Naive B cell (primary cell): ENCODE measurements at regions not wholly inside any gene's neighbourhood (a gene's known extent, or its start where the extent isn't known, plus 50 kb on each side); places are given as distances from the start of the nearest gene placed in this dataset.

Experiments
- ATAC-seq, 2 donors: fragments of 150-1000 bp; cut with Tn5 transposase; 2 replicates each; pipeline ENCODE4 v1.10.0; 2021; ENCODE audit warnings: low read depth in 2 of 2, mild to moderate bottlenecking in 2 of 2, moderate library complexity in 2 of 2
- DNase-seq: peaks from one replicate; pipeline ENCODE4 v3.0.0; 2022
- H3K27ac Mint-ChIP-seq, 6 donors: one replicate each; pipeline ENCODE4 v1.8.0; 2020 to 2022; ENCODE audit warnings: mild to moderate bottlenecking in 6 of 6, mixed read lengths in 6 of 6, moderate library complexity in 5 of 6, inconsistent platforms in 2 of 6
- H3K27me3 Mint-ChIP-seq, 3 donors: one replicate each; pipeline ENCODE4 v1.8.0; 2021 to 2022; ENCODE audit warnings: mixed read lengths in 3 of 3, mild to moderate bottlenecking in 1 of 3
- H3K36me3 Mint-ChIP-seq, 2 donors: one replicate each; pipeline ENCODE4 v1.8.0; 2020 to 2022; ENCODE audit warnings: mixed read lengths in 2 of 2, inconsistent platforms in 1 of 2, mild to moderate bottlenecking in 1 of 2
- H3K4me1 Mint-ChIP-seq, 3 donors: one replicate each; pipeline ENCODE4 v1.8.0; 2020 to 2022; ENCODE audit warnings: mixed read lengths in 3 of 3, inconsistent platforms in 1 of 3, mild to moderate bottlenecking in 1 of 3, moderate library complexity in 1 of 3
- H3K4me3 Mint-ChIP-seq, 8 donors: one replicate each; pipeline ENCODE4 v1.8.0; 2020 to 2022; ENCODE audit warnings: mild to moderate bottlenecking in 8 of 8, mixed read lengths in 8 of 8, moderate library complexity in 8 of 8, inconsistent platforms in 2 of 8
- H3K9me3 Mint-ChIP-seq, 7 donors: one replicate each; pipeline ENCODE4 v1.8.0; 2020 to 2022; ENCODE audit warnings: mixed read lengths in 7 of 7, mild to moderate bottlenecking in 5 of 7, inconsistent platforms in 2 of 7, moderate library complexity in 1 of 7

DNA sequence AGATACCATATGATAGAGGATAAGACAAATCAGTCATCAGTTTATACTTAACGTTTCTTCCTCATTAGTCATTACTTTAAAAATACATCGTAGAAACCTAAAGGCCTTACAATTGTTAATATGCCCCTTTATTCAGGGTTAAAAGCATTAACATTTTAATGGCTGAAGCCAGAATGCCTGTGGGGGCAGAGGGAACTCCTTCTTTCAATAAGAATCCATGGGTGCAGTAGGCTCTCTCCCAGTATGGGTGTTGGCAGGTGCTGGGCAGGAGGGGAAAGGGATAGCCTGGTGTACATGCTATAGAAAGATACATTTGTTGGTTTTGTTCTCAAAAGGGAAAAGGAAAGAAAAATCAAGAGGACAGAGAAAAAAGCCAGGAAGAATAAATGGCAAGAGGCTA lies 1035.7 kb upstream of the POU3F3 start:
- Mint-ChIP-seq H3K27ac (no peak overlapping the region), H3K4me1 (no peaks in the 10 kb centered on the region), H3K36me3 (no peaks in the 10 kb centered on the region), H3K9me3 (peaks cover 0 to 4% (median 0%) of the 10 kb centered on the region in 7 donors), H3K4me3 (no peak overlapping the region), H3K27me3 (no peaks in the 10 kb centered on the region)
- no peak for DNase-seq
- ATAC-seq = no peak

DNA sequence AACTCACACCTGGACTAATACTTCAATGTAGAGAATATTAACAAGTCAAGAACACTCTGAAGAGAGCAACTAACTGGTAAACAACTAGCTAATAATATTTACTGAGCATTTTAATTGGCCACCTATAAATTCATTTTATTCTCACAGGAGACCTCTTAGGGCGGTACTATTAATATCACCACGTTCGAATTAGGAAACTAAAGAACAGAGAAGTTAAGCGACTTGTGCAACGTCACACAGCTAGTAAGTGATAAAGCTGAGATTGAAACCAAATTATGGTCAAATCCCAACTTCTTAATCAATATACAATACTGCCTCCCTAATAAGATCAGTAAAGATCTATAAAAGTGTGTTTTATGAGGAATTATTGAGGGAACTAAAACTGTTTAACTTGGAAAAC lies 1034.3 kb upstream of the POU3F3 start:
- Mint-ChIP-seq H3K27me3 (no peaks in the 10 kb centered on the region), H3K4me1 (no peaks in the 10 kb centered on the region), H3K9me3 (peaks cover 0 to 6% (median 0%) of the 10 kb centered on the region in 7 donors), H3K36me3 (no peaks in the 10 kb centered on the region), H3K4me3 (no peak overlapping the region), H3K27ac (no peak overlapping the region)
- DNase-seq = no peak
- no peak for ATAC-seq

DNA sequence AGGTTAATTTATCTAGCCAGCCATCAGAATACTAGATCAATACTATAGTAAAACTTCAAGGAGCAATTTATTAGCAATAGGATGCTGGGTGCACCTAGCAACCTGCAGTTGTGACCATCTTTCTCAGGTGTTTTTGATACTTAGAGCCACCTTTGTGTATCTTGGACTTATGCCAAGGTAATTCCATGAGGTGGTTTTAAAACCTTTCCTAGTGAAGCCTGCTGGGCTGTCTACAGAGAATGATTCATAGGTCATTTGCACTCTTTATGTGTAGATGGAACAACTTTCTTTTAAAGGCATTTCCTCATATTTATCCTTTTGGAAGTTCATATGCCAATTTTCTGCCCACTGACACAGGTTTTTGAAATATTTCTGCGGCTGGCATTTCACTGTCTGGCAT lies 1030.1 kb upstream of the POU3F3 start:
- ATAC-seq (no peak), DNase-seq (no peak)
- Mint-ChIP-seq H3K36me3 (no peaks in the 10 kb centered on the region), H3K9me3 (peaks cover 2 to 15% (median 6%) of the 10 kb centered on the region in 7 donors), H3K27me3 (no peaks in the 10 kb centered on the region), H3K4me1 (no peaks in the 10 kb centered on the region), H3K4me3 (no peak overlapping the region), H3K27ac (no peak overlapping the region)

GRCh38 chr2:103847276-103847675 lies 1006.6 kb upstream of the POU3F3 start:
- Mint-ChIP-seq H3K27ac (no peak overlapping the region), H3K36me3 (no peaks in the 10 kb centered on the region), H3K4me3 (no peak overlapping the region), H3K4me1 (no peaks in the 10 kb centered on the region), H3K9me3 (peaks cover 0 to 29% (median 9%) of the 10 kb centered on the region in 7 donors), H3K27me3 (no peaks in the 10 kb centered on the region)
- DNase-seq (no peak), ATAC-seq (no peak)

- H3K27ac Mint-ChIP-seq = no peak overlapping the region
- H3K27me3 Mint-ChIP-seq = no peaks in the 10 kb centered on the region
- DNase-seq = no peak
- H3K9me3 Mint-ChIP-seq = peaks cover 0 to 8% (median 0%) of the 10 kb centered on the region in 7 donors
- H3K4me1 Mint-ChIP-seq = no peaks in the 10 kb centered on the region
- no peak overlapping the region for H3K4me3 Mint-ChIP-seq
- no peaks in the 10 kb centered on the region for H3K36me3 Mint-ChIP-seq
- no peak for ATAC-seq
Observed at GRCh38 chr2:103859238-103859637, 994.7 kb upstream of the POU3F3 start.

DNA sequence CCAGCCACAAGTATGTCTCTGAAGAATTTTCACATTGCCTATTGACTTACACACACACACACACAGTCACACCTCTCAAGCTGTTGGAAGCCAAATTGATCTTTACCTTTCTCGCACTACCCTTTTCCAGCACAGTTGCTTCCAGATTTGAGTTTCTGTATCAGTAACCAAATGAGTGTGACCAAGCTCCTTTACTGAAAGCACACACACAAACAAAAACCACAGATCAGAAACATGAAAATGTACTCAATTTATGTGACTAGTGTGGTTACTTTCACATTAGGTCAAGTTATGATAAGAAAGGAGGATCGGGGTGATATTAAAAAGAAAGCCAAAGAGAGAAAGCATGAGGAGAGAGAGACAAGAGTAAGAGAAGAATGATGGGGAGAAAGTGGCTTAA lies 993.9 kb upstream of the POU3F3 start:
- Mint-ChIP-seq H3K9me3 (peaks cover 0 to 8% (median 0%) of the 10 kb centered on the region in 7 donors), H3K27ac (no peak overlapping the region), H3K4me3 (no peak overlapping the region), H3K36me3 (no peaks in the 10 kb centered on the region), H3K4me1 (no peaks in the 10 kb centered on the region), H3K27me3 (no peaks in the 10 kb centered on the region)
- DNase-seq (no peak), ATAC-seq (no peak)

GRCh38 chr2:103868396-103868795 lies 985.5 kb upstream of the POU3F3 start:
- H3K9me3 Mint-ChIP-seq = peaks cover 0 to 8% (median 0%) of the 10 kb centered on the region in 7 donors
- H3K4me3 Mint-ChIP-seq = no peak overlapping the region
- no peak overlapping the region for H3K27ac Mint-ChIP-seq
- H3K27me3 Mint-ChIP-seq = no peaks in the 10 kb centered on the region
- DNase-seq (no peak), ATAC-seq (no peak)
- H3K4me1 Mint-ChIP-seq = no peaks in the 10 kb centered on the region
- no peaks in the 10 kb centered on the region for H3K36me3 Mint-ChIP-seq

- no peak for DNase-seq
- Mint-ChIP-seq H3K9me3 (peaks cover 0 to 8% (median 3%) of the 10 kb centered on the region in 7 donors), H3K27ac (no peak overlapping the region), H3K27me3 (no peaks in the 10 kb centered on the region), H3K4me3 (no peak overlapping the region), H3K4me1 (no peaks in the 10 kb centered on the region), H3K36me3 (no peaks in the 10 kb centered on the region)
- no peak for ATAC-seq
Observed at GRCh38 chr2:103873716-103874351, 980.1 kb upstream of the POU3F3 start.

DNA sequence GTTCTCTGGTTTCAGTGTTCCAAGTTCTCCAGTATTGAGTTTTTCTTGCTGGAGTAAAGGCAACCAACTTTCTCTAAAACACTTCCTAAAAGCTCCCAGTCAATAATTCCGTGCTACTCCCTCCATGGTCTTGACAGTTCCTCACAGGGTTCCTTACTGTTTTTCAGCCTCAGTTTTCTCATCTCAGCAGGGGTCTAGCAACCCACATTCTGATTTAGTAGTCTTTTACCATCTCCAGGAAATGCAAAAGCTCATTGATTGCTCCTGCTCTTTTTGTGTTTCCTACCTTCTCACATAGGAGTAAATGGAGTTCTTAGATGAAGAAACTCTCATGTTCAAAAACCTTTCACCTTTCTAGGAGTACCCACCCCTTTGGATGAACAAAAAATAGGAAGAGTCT lies 978.8 kb upstream of the POU3F3 start:
- no peaks in the 10 kb centered on the region for H3K36me3 Mint-ChIP-seq
- H3K27me3 Mint-ChIP-seq = no peaks in the 10 kb centered on the region
- H3K4me3 Mint-ChIP-seq = no peak overlapping the region
- H3K4me1 Mint-ChIP-seq = no peaks in the 10 kb centered on the region
- no peak overlapping the region for H3K27ac Mint-ChIP-seq
- ATAC-seq (no peak), DNase-seq (no peak)
- H3K9me3 Mint-ChIP-seq = peaks cover 0 to 8% (median 3%) of the 10 kb centered on the region in 7 donors

- Mint-ChIP-seq H3K4me3 (no peak overlapping the region), H3K4me1 (no peaks in the 10 kb centered on the region), H3K36me3 (no peaks in the 10 kb centered on the region), H3K27ac (no peak overlapping the region), H3K27me3 (no peaks in the 10 kb centered on the region), H3K9me3 (peaks cover 0 to 8% (median 3%) of the 10 kb centered on the region in 7 donors)
- DNase-seq = no peak
- ATAC-seq = no peak
Observed at GRCh38 chr2:103875531-103875930, 978.4 kb upstream of the POU3F3 start.

DNA sequence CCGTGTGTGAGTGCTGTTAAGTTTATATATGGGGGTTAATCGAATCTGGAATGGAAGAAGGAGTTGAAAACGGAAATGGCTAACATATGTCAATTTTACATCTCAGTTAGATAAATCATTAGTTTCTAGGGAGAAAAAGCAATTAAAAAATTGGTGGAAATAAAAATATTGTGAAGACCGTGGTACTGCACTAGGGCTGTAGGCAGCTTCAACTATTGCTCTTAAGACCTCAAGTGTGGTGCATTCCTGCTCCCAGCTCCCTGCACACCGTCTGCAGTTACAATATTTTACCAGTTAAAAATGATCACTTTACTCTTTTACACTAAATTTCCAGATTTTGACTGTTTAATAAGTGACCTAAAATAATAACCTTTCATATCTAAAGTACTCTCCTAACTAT lies 977.3 kb upstream of the POU3F3 start:
- no peak overlapping the region for H3K4me3 Mint-ChIP-seq

GRCh38 chr2:103879101-103879500 lies 974.8 kb upstream of the POU3F3 start:
- Mint-ChIP-seq H3K27ac (no peak overlapping the region), H3K27me3 (no peaks in the 10 kb centered on the region), H3K9me3 (peaks cover 0 to 7% (median 3%) of the 10 kb centered on the region in 7 donors), H3K4me1 (no peaks in the 10 kb centered on the region), H3K4me3 (no peak overlapping the region), H3K36me3 (no peaks in the 10 kb centered on the region)
- DNase-seq (no peak), ATAC-seq (no peak)

More for the DNA sequence above, 977.3 kb upstream of the POU3F3 start:
- H3K9me3 Mint-ChIP-seq = peaks cover 0 to 6% (median 2%) of the 10 kb centered on the region in 7 donors
- no peak for ATAC-seq
- no peak overlapping the region for H3K27ac Mint-ChIP-seq
- no peaks in the 10 kb centered on the region for H3K27me3 Mint-ChIP-seq
- DNase-seq = no peak
- H3K4me1 Mint-ChIP-seq = no peaks in the 10 kb centered on the region
- no peaks in the 10 kb centered on the region for H3K36me3 Mint-ChIP-seq

GRCh38 chr2:103880081-103880834 lies 973.7 kb upstream of the POU3F3 start:
- Mint-ChIP-seq H3K36me3 (no peaks in the 10 kb centered on the region), H3K4me3 (no peak overlapping the region), H3K27ac (no peak overlapping the region), H3K27me3 (no peaks in the 10 kb centered on the region), H3K4me1 (no peaks in the 10 kb centered on the region), H3K9me3 (peaks cover 0 to 7% (median 0%) of the 10 kb centered on the region in 7 donors)
- DNase-seq (no peak), ATAC-seq (no peak)

DNA sequence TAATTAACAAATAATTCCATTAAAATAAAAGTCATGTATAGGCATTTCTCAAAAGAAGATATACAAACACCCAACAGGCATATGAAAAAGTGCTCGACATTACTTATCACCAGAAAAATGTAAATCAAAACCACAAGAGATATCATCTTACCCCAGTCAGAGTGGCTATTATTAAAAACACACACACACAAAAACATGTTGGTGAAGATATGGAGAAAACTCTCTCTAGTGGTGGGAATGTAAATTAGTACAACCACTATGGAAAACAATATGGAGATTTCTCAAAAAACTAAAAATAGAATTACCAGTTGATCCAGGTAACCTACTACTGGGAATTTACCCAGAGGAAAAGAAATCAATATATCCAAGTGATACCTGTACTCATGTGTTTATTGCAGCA lies 966.3 kb upstream of the POU3F3 start:
- no peaks in the 10 kb centered on the region for H3K4me1 Mint-ChIP-seq
- no peaks in the 10 kb centered on the region for H3K36me3 Mint-ChIP-seq
- no peak for DNase-seq
- no peak overlapping the region for H3K4me3 Mint-ChIP-seq
- H3K9me3 Mint-ChIP-seq = peaks cover 0 to 9% (median 6%) of the 10 kb centered on the region in 7 donors
- peaks cover 0 to 4% (median 0%) of the 10 kb centered on the region in 3 donors for H3K27me3 Mint-ChIP-seq
- no peak for ATAC-seq
- H3K27ac Mint-ChIP-seq = no peak overlapping the region
